Activated CD4-positive, alpha-beta T cell treated with anti-CD3 and anti-CD28 coated beads, Interleukin-2, amount 50 U/mL, for 1 hour (primary cell): ENCODE measurements at regions not wholly inside any gene's neighbourhood (a gene's known extent, or its start where the extent isn't known, plus 50 kb on each side); places are given as distances from the start of the nearest gene placed in this dataset.

Experiments used
- DNase-seq: peaks from one replicate; pipeline ENCODE4 v3.0.0-alpha.2; 2020

DNA sequence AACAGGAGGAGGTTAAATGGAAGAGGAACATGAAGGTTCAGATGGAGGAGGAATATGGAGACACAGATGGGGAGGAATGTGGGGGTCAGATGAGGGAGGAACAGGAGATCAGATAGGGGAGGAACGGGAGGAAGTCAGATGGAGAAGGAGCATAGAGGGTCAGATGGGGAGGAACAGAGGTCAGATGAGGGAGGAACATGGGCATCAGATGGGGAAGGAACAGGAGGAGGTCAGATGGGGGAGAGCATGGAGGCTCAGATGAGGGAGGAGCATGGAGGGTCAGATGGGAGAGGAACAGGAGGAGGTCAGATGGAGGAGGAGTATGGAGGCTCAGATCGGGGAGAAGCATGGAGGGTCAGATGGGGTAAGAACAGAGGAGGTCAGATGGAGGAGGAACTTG, 290.6 kb downstream of the BMP7 start:
- DNase-seq, result no peak

DNA sequence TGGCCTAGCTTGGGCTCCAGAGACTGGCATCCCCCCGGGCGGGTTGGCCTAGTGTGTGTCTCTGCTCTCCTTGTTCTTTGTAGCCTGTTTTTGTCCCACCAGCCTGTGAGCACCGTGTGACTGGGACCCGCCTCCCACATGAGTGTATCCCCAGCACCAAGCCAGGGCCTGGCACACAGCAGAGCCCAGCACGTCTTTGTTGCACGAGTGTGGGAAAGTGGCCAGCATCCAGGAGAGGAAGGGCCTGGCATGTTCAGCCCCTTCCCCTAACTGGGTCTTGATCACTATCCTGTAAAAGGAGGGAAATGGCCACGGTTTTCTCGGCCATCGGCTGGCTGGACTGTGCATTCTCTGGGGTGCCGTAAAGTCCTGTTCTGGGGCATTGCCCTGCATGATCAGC, 290.1 kb downstream of the BMP7 start:
- no peak for DNase-seq

DNA sequence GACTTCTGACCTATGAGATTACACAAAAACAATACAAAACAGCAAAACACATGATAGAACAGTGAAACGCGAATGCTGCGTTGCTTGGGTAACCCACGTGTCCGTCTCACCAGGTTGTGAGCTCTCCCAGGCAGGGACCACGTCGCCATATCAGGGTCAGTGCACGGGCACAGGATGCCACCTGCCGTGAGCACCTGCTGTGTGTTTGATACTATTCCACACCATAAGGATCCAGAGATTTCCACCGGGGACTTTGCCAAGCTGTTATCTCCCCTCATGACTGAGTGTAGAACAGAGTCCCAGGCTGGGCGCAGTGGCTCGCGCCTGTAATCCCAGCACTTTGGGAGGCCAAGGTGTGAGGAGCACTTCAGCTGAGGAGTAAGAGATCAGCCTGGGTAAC, 288.0 kb downstream of the BMP7 start:
- DNase-seq, result no peak

DNA sequence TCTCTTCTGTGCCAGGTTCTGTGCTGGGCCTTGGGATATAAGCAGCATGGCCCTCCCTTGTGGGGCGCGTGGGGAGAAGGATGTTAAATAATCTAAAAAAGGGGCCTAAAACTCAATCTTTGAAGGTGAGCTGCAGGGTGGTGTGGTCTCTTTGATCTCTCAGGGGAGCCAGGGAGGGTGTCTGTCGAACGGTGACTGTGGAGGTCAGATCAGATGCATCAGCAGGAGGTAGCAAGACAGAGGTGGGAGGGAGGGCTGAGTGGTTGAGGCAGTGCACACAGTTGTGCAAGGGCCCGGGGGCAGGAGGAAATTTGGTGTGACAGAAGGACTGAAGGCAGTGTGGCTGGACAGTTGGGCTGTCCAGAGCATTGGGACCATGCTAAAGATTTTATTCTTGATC, 287.3 kb downstream of the BMP7 start:
- no peak for DNase-seq

DNA sequence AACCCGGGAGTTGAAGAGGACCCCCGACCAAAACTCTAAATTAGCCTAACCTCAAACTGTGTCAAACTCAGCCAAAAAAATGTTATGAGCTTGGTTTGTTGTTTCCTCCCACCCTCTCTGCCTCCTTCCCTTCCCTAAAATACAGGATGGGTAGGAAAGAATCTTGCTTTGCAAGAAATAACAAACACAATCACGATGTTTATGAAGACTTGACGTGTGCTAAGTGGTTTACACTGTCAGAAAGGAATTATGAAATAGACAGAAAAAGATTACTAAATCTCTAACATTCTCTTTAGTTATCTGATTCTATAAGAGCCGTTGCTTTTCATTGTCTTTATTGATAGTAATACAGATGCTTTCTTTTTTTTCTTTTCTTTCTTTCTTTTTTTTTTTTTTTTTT, 285.1 kb downstream of the BMP7 start:
- DNase-seq, result no peak

DNA sequence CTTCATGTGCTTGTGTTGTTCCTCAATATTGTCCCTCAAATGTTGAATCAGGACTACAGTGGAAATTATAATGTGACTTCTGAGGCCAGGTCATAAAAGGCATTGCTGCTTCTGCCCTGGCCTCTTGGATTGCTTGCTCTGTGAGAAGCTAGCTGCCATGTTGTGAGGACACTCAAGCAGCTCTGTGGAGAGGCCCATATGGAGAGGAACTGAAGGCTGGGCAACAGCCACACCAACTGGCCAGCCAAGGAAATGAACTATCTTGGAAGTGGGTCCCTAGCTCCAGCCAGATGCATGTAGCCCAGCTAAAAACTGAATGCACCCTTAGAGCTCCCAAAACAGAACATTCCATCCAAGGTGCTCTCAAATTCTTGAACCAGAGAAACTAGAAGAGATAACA, 282.6 kb downstream of the BMP7 start:
- no peak for DNase-seq

DNA sequence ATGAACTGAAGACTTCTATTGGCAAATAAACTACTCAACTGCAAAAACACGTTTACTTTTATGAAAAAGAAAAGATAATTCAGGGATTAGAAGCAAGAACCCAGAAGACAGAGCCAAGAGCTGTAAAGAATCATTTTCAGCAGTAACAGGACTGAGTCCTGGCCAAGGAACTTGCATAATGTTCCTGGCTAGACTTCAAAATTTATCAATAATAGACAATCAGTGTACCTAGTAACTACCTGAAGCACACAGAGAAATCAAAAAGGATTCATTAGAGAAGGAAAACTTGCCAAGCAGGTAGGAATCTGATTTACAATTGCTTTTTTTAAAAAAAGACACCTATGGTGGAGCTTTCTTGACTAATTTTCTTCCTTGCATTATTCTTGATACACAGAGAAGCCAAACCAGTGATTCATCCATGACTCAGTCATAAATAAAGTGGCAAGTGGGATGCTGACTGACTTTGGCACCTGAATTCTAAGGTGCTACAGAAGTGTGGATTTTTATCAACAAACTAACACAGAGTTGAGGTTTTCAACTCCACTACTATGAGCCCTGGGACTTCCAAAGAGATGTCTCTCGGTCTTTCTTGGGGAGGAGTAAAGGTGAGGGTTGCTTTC, 281.3 kb downstream of the BMP7 start:
- DNase-seq, result no peak

DNA sequence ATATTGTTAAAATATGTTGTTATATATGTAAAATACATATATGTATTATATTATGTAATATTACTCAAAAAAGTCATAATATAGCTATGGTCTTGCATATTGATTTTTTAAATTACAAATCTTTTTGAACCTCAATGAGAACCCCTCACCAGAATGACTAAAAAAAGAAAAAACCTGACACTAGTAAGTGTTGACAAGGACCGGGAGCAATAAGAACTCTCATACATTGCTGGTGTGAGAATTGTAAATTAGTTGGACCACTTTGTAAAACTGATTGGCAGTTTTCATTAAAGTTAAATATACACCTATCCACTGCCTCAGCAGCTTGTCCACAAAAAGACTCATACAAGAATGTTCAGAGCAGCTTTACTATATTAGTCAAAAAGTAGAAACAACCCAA, 280.0 kb downstream of the BMP7 start:
- DNase-seq, result no peak

DNA sequence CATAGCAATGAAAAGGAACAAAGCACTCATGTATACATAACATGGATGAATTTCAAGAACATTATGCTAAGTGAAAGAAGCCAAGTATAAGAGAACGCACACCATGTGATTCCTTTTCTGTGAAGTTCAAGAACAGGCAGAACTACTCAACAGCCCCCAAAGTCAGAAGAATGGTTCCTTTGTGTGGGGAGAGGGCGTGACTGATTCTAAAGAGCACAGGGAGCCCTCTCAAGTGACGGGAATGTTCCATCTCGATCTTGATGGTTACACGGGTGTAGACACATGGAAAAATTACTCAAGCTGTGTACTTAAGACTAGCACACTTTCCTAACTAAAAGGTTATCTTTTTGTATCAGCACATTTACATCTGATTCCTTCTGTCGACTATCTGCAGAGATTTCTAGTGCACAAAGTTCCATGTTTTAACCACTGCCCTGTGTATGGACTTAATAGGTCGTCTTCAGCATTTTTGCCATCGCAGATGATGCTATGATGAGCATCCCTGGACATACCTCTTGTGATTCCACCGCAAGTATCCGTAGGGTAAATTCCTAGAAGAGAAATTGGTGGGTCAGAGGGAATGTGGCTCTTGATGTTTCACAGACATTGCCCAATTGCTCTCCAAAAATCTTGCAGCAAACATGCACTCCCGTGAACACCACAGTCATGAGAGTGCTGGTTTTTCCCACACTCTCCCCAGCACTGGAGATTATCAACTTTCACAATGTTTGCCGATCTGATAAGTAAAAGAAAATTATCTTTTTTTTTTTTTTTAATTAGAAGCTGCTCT, 279.3 kb downstream of the BMP7 start:
- DNase-seq, result no peak

DNA sequence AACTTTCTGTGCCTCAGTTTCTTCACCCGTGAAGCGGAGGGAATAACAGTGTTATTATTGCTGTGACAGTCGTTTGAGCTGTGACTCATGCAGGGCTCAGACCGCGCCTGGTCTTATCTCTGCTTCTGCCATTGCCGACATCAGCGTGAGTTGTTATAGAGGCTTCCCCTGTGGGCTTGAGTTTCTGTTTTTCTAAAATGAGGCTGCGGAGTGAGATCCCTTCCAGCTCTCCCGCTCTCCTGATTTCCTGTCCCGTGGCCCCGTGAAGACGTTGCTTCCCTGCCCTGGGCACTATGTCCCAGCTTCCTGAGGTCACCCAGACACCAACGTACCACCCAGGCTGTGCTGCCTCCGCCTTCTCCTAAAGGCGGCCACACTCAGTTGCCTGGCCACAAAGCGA, 278.5 kb downstream of the BMP7 start:
- DNase-seq, result no peak

DNA sequence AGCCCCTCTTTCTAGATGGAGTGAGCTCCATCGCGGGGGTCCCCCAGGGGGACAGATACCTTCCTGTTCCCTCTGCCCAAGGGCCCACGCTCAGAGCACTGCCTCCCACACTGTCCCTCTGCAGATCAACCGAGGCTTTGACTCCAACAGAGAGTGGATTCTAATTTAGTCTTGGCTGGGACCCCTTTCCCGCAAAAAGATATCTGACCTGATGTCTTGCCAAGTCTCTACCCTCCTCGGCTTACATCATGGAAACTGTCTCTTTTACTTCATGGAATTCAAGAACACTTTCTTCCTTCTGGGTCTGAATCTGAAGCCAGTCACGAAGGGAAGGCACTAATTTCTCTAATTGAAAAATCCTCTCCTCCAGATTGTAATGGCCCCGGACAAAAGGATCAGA, 278.0 kb downstream of the BMP7 start:
- no peak for DNase-seq

DNA sequence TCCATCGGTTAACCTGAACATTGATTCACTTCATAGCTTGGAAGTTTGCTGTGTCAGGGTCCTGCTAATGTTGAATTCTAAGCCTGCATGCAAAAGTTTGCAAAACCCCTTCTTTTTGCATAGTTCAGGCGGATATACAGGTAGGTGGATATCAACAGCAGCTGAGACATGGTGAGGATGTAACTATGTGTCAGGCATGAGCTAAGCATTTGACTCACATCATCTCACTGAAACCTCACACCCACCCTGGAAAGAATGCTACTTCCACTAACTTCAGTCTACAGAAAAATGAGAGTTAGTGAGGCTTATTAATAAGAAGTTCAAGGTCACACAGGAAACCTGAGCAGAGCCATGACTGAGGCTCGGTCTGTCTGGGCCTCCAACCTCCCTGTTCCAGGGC, 276.9 kb downstream of the BMP7 start:
- DNase-seq, result no peak

DNA sequence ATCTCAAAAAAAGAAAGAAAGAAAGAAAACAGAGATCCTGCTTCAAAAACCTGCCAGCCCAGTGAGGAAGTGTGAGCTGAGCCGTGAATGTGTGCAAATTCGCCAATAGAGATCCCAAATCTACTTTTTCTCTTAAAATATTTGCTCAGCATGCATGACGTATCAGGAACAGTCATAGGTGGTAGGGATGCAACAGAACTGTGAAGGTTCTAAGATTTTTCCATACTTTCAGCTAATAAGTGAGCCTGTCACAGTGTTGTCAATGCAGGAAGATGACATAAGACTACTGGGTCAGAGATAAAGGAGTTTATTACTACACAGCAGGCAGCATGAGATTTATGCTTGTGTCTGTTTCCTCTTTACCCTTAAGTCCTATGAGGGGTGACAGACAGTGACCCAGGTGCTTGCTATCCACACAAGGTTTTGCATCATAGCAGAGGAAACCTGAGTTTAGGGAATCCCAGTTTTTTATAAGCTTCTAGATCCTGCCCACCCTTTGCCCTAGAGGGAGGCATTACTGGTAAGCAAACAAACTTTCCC, 273.4 kb downstream of the BMP7 start:
- DNase-seq, result no peak

DNA sequence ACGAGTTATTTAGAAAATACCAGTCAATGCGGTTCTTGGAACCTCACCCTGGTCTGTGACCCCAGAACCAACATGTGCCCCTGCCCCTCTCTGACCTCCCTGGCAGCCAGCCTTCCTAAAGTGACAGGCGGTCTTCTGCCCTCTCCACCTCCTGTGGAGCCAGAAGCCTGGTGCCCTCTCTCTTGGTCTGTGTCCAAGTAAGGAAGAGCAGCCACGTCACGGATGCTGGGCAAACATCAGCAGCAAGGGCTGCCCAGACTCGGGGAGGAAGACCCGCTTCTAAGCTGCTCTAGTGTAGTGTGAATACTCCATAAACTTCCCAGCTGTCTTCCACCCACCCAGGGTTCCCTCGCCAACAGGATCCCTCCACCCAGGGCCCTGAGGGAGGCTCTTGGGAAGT, 272.4 kb downstream of the BMP7 start:
- no peak for DNase-seq

DNA sequence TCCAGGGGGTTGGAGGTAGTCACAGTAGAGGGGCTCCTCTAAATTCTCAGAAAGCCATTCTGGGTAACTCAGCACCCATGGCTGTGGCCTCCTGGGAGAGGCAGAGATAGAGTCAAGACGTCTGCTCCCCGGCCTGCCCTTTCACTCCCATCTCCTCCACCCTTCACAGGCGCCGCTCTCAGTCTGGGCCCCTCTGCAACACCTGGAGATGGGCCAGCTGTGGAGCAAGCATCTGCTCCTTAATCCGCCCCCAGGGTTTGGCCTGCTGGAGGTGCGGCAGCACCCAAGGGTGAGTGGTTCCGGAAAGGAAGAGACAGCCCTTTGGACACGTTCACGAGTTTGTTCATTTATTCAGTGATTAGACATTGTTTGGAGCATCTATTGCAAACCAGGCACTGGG, 271.3 kb downstream of the BMP7 start:
- no peak for DNase-seq

DNA sequence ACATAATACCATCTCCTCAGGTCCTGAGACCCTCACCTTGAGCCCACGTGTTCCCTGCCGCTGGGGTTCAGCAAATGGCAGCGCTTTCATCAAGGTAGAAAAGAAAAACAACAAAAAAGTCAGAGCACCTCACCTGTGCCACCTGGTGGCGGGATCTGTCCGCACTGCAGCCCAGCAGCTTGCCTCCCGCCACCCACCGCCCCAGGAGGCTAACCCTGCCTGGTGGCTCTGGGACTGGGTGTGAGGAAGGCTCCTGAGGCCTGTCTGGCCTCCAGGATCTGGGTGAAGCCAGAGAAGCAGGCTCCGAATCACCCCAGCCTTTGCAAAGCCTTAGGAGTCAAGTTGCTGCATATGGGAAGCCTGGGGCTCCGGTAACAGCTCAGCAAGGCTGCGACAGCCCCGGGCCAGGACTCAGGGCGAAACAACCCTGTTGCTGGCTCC, 270.8 kb downstream of the BMP7 start:
- DNase-seq, result no peak

DNA sequence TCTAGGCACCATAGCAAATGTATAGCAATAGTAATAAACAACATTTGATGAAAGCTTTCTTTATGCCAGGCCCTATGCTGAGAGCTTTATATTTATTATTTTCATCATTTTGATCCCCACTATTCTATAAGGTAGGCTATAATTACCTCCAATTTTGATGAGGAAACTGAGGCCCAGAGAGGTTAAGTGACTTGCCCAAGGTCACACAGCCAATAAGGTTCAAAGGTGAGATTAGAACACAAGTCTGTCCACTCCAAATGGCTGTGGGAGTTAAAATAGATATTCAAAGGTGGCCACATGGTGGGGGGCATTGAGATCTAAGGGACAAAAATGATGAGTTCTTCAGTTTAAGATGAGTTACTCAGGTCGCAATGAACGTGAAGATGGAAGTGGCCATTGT, 269.9 kb downstream of the BMP7 start:
- DNase-seq, result no peak

DNA sequence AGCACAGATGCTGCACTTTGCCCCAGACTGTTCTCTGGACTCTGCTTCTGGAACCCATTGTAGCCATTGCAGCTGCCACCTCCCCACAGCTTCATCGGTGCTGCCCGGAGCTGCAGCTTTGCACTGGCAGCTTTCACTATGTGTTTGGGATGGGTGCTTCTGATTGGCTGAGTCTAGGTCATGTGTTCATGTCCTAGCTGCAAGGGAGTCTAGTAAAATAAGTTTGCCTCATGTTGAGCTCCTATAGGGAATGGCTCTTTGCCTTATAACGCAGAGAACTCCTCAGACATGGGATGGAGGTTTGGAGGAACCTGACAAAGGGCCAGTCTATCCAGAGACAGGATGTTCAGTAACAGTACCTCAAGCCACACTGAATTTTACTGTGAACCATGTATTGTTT, 268.0 kb downstream of the BMP7 start:
- no peak for DNase-seq

DNA sequence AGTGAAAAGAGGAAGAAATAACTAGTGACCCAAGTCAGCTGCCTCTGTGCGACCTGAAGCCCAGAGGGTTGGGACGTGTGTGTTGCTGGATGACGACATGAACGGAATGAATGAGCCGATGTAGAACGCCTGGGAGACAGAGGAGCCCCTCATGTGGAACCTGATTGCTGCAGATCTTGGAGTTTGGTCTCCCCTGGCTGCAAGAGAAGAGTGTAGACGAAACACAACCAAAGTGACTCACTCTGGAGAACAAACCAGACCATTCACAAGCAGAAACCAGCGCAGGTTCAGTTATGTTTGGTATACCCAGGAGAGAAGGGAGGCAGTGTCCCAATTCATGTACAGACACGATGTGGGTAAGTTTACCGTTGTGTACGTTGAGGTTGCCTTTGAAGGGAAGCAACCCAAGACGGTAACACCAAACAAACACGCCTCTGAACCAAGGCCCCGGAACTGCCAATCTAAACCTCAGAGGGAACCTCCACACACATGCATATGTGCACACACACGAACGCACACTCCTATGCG, 265.9 kb downstream of the BMP7 start:
- no peak for DNase-seq

DNA sequence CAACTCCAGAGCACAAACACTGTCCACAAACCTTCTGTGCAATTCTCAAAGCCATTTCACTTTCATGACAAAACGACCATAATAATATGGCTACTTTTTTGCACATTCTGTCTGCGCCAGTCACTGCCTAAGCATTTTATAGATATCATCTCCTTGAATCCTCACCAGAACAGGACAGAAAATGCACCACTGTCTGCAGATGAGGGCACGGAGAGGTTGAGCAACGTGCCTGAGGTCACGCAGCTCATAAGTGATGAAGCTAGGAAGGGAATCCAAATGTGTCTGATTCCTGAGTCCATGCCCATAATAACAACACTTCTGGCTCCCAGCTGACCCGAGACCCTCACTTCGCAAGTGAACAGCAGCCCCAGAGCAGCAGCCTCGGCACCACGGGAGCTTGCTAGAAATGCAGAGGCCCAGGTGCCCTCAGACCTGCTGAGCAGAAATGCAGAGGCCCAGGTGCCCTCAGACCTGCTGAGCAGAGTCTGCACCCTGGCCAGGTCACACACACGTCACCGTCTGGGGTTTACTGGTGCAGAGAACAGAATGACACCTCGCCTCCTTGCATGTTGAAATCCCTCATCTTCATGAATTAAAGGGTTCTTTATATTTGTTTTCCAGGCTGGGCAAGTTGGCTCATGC, 265.2 kb downstream of the BMP7 start:
- no peak for DNase-seq

DNA sequence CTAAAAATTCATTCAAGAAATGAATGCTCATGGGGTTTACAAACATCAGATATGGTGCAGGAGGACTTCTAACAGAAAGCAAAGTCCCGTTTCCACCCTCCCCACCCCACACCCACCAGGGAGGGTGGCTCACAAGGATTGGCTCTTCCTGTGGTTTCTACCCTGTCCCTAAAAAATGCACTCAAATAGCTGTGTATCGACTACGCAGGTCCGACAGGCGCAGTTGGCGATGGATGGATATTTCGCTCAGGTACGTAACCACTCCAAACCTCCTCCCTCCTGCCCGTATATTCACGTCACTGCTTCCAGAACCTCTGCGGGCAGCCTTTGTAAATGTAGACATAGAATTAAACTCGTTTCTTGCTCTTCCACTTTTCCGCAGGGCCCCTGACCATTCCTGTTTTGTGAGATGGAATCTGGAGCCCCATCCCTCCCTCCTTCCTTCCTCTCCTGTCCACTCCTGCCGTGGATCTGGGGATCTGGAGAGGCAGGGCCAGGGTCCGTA, 264.3 kb downstream of the BMP7 start:
- DNase-seq, result no peak

DNA sequence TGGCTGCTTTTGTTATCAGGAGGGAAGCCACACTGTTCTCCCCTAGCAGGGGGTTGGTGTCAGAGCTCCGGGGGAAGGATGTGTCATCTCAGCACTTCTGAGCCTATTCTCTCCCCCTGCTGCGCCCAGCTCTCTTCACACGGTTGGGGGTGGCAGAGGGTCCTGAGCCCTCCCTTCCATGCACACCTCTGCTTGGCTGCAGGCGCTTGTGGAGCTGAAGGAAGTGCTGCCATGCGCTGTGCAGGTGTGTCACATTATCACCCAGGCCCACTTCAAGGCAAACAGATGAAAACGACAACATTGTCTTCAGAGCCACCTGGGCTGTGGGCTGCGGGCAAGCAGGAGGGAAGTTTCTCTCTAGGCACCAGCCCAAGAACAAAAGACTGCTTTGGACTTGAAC, 263.4 kb downstream of the BMP7 start:
- DNase-seq, result no peak

DNA sequence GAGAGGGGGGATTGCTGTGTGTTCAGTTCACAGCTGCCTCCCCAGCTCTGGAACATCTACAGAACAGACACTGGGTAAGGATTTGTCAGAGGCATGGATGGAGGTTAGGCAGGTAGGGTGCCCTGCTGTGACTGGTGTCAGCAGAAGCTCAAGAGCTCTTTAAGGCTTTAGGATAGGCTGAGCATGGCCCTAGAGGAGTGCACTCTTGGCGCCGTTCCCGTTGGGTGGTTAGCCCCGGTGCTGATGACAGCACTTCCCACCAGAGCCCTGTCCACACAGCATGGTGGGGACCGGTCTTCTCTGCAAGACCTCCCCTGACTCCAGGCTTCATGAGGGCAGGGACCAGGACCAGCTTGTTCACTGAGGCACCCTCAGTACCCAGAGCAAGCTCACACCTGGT, 262.0 kb downstream of the BMP7 start:
- no peak for DNase-seq
